HEK293 (cell line): ENCODE measurements at regions not wholly inside any gene's neighbourhood (a gene's known extent, or its start where the extent isn't known, plus 50 kb on each side); places are given as distances from the start of the nearest gene placed in this dataset.

ENCODE experiments used
- ATF2 ChIP-seq: fragments of 450-650 bp; formaldehyde crosslinking; IDR thresholded peaks from 2 replicates; pipeline ENCODE4 v1.5.1; 2016; ENCODE audit warnings: missing biosample characterization, missing genetic modification characterization, low read depth
- KLF1 ChIP-seq: fragments of 450-650 bp; formaldehyde crosslinking; IDR thresholded peaks from 2 replicates; pipeline ENCODE4 v1.5.1; 2016; ENCODE audit warnings: missing biosample characterization, missing genetic modification characterization
- ZNF501 ChIP-seq: fragments of 450-650 bp; formaldehyde crosslinking; IDR thresholded peaks from 2 replicates; pipeline ENCODE4 v1.5.1; 2016; ENCODE audit warnings: missing biosample characterization, missing genetic modification characterization
- TF ChIP-seq, protein P1 (sequence below): fragments of 450-650 bp; formaldehyde crosslinking; IDR thresholded peaks from 2 replicates; pipeline ENCODE4 v1.5.1; 2016; ENCODE audit warnings: missing biosample characterization, missing genetic modification characterization
- TF ChIP-seq, protein P2 (sequence below): fragments of 450-650 bp; formaldehyde crosslinking; IDR thresholded peaks from 2 replicates; pipeline ENCODE4 v1.5.1; 2017; ENCODE audit warnings: missing biosample characterization, missing genetic modification characterization

DNA sequence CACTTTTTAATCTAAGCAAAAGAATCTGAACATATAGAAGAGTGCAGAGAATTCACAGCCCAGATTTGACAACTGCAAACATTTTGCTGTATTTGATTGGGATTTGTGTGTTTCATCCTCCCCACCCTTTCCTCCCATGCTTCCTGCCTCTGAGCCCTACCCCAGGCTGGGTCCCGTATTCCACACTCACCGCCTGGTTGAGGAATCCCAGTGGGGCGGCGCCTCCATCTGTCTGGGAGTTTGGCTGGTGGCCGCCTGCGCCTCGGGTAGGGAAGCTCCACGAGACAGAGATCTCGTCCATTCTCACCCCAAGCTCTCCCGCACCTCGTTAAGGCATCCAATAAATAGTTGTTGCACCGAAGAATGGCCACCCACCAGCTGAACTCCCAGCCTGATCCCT is 70.7 kb upstream of the SLC22A11 start:
- no peak for TF ChIP-seq ZNF501 (tag by site-specific recombination)
- TF ChIP-seq, protein P1, sequence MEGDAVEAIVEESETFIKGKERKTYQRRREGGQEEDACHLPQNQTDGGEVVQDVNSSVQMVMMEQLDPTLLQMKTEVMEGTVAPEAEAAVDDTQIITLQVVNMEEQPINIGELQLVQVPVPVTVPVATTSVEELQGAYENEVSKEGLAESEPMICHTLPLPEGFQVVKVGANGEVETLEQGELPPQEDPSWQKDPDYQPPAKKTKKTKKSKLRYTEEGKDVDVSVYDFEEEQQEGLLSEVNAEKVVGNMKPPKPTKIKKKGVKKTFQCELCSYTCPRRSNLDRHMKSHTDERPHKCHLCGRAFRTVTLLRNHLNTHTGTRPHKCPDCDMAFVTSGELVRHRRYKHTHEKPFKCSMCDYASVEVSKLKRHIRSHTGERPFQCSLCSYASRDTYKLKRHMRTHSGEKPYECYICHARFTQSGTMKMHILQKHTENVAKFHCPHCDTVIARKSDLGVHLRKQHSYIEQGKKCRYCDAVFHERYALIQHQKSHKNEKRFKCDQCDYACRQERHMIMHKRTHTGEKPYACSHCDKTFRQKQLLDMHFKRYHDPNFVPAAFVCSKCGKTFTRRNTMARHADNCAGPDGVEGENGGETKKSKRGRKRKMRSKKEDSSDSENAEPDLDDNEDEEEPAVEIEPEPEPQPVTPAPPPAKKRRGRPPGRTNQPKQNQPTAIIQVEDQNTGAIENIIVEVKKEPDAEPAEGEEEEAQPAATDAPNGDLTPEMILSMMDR (tag by site-specific recombination) = no peak
- TF ChIP-seq KLF1 (tag by site-specific recombination) = no peak
- TF ChIP-seq ATF2 (tag by site-specific recombination) = no peak
- TF ChIP-seq, protein P2, sequence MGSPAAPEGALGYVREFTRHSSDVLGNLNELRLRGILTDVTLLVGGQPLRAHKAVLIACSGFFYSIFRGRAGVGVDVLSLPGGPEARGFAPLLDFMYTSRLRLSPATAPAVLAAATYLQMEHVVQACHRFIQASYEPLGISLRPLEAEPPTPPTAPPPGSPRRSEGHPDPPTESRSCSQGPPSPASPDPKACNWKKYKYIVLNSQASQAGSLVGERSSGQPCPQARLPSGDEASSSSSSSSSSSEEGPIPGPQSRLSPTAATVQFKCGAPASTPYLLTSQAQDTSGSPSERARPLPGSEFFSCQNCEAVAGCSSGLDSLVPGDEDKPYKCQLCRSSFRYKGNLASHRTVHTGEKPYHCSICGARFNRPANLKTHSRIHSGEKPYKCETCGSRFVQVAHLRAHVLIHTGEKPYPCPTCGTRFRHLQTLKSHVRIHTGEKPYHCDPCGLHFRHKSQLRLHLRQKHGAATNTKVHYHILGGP = no peak
